ENCODE measurements at regions not wholly inside any gene's neighbourhood (a gene's known extent, or its start where the extent isn't known, plus 50 kb on each side); places are given as distances from the start of the nearest gene placed in this dataset.

DNA sequence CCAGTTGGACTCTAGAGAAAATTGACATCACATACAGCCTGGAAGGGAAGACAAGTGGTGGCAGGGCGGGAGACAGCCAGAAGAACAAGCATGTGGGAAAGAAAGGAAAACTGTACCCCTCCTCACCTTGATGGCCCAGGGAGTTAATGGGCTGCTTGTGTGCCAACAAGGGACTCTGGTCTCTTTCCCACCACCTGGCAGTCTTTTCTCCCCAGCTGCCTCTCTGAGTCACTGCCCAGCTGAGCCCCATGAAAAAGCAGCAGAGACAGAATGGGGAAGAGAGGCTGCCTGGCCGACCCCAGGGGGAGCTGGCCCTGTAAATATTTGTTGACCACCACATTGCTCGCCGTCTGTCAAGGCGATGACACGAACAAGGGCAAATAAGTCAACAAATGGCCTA is 359.4 kb downstream of the ENC1 start:
- no peak for TF ChIP-seq EZH2 (IDR thresholded peaks at IDR 0.05; ENCODE audit: borderline replicate concordance, low read depth, low read length, poor library complexity, severe bottlenecking)
- TF ChIP-seq, protein P1, sequence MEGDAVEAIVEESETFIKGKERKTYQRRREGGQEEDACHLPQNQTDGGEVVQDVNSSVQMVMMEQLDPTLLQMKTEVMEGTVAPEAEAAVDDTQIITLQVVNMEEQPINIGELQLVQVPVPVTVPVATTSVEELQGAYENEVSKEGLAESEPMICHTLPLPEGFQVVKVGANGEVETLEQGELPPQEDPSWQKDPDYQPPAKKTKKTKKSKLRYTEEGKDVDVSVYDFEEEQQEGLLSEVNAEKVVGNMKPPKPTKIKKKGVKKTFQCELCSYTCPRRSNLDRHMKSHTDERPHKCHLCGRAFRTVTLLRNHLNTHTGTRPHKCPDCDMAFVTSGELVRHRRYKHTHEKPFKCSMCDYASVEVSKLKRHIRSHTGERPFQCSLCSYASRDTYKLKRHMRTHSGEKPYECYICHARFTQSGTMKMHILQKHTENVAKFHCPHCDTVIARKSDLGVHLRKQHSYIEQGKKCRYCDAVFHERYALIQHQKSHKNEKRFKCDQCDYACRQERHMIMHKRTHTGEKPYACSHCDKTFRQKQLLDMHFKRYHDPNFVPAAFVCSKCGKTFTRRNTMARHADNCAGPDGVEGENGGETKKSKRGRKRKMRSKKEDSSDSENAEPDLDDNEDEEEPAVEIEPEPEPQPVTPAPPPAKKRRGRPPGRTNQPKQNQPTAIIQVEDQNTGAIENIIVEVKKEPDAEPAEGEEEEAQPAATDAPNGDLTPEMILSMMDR (conservative IDR thresholded peaks at IDR 0.05; ENCODE audit: low read depth, low read length), result no peak
- peaks cover 14% of the 10 kb centered on the region for H3K27me3 ChIP-seq (replicated peaks; ENCODE audit: insufficient read depth, low read depth, low read length, poor library complexity)
- ChIA-PET POLR2A (ENCODE audit: low non-redundant PET) (no interaction called here), CTCF (no interaction called here)
- H3K27ac ChIP-seq (ENCODE audit: low read depth, low read length, poor library complexity, severe bottlenecking), result no peak overlapping the region
- no peak for DNase-seq (ENCODE audit: low spot score)
- no peaks in the 10 kb centered on the region for H3K36me3 ChIP-seq (ENCODE audit: insufficient read depth, low read length, poor library complexity, severe bottlenecking)
- BruUV-seq (replicated peaks), result no TSS peak
- H3K4me3 ChIP-seq (ENCODE audit: low read depth, low read length, poor library complexity, severe bottlenecking), result no peak overlapping the region
- peaks cover 5% of the 10 kb centered on the region for H3K4me1 ChIP-seq (ENCODE audit: insufficient read depth, low read length, poor library complexity, severe bottlenecking)
- intact Hi-C loops (cut with micrococcal nuclease; ENCODE audit: unreplicated experiment), result no loop called here
- H3K9me3 ChIP-seq (ENCODE audit: low read depth, low read length, poor library complexity, severe bottlenecking), result no peaks in the 10 kb centered on the region

DNA sequence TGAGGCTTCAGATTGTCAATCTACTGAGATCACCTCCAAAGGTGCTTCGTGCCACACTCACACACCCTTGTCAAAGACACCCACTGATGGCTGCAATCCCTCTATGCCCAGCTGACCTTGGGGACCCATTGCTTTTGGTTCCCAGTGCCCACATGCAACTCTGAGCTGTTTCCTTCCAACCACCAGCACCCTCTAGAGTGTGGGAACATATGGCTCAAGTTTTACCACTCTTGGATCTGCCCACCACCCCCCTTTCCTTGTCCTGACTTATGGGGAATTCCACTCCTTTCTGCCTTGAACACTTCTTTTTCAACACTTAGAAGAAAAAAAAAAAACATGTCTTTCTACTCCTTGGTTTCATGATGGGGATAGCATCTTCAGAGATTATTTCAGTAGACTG is 360.2 kb downstream of the ENC1 start:
- no peak for DNase-seq (ENCODE audit: low spot score)
- H3K4me3 ChIP-seq (ENCODE audit: low read depth, low read length, poor library complexity, severe bottlenecking), result no peak overlapping the region
- H3K9me3 ChIP-seq (ENCODE audit: low read depth, low read length, poor library complexity, severe bottlenecking), result no peaks in the 10 kb centered on the region
- POLR2A ChIA-PET (ENCODE audit: low non-redundant PET), result no interaction called here
- H3K27me3 ChIP-seq (replicated peaks; ENCODE audit: insufficient read depth, low read depth, low read length, poor library complexity), result peaks cover 14% of the 10 kb centered on the region
- TF ChIP-seq, protein P1 (conservative IDR thresholded peaks at IDR 0.05; ENCODE audit: low read depth, low read length), result no peak
- no peak for TF ChIP-seq EZH2 (IDR thresholded peaks at IDR 0.05; ENCODE audit: borderline replicate concordance, low read depth, low read length, poor library complexity, severe bottlenecking)
- peaks cover 9% of the 10 kb centered on the region for H3K4me1 ChIP-seq (ENCODE audit: insufficient read depth, low read length, poor library complexity, severe bottlenecking)
- CTCF ChIA-PET, result no interaction called here
- no peaks in the 10 kb centered on the region for H3K36me3 ChIP-seq (ENCODE audit: insufficient read depth, low read length, poor library complexity, severe bottlenecking)
- no TSS peak for BruUV-seq (replicated peaks)
- intact Hi-C loops (cut with micrococcal nuclease; ENCODE audit: unreplicated experiment), result no loop called here
- no peak overlapping the region for H3K27ac ChIP-seq (ENCODE audit: low read depth, low read length, poor library complexity, severe bottlenecking)

DNA sequence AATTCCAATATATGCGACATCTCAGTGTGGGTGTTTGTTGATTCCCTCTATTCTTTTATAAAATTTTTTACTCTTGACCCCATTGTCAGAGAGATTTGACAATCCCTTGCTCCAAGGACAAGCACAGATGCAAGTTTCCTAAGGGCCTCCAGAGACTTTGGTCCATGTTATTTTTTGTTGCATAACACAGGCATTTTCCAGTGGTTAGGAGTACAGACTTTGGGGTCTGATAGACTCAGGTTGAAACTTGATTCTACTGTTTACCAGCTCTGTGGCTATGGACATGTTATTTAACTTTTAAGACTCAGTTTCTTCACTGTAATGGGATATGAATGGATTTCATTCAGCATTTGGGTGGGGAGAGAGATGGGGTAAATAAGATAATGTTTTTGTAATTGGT is 361.3 kb downstream of the ENC1 start:
- H3K9me3 ChIP-seq (ENCODE audit: low read depth, low read length, poor library complexity, severe bottlenecking), result no peaks in the 10 kb centered on the region
- ChIA-PET POLR2A (ENCODE audit: low non-redundant PET) (no interaction called here), CTCF (no interaction called here)
- intact Hi-C loops (cut with micrococcal nuclease; ENCODE audit: unreplicated experiment), result no loop called here
- peaks cover 14% of the 10 kb centered on the region for H3K4me1 ChIP-seq (ENCODE audit: insufficient read depth, low read length, poor library complexity, severe bottlenecking)
- TF ChIP-seq, protein P1 (conservative IDR thresholded peaks at IDR 0.05; ENCODE audit: low read depth, low read length), result no peak
- no peak for TF ChIP-seq EZH2 (IDR thresholded peaks at IDR 0.05; ENCODE audit: borderline replicate concordance, low read depth, low read length, poor library complexity, severe bottlenecking)
- H3K27ac ChIP-seq (ENCODE audit: low read depth, low read length, poor library complexity, severe bottlenecking), result no peak overlapping the region
- H3K27me3 ChIP-seq (replicated peaks; ENCODE audit: insufficient read depth, low read depth, low read length, poor library complexity), result peaks cover 14% of the 10 kb centered on the region
- no TSS peak for BruUV-seq (replicated peaks)
- no peak for DNase-seq (ENCODE audit: low spot score)
- no peak overlapping the region for H3K4me3 ChIP-seq (ENCODE audit: low read depth, low read length, poor library complexity, severe bottlenecking)
- no peaks in the 10 kb centered on the region for H3K36me3 ChIP-seq (ENCODE audit: insufficient read depth, low read length, poor library complexity, severe bottlenecking)
